ENCODE measurements at regions not wholly inside any gene's neighbourhood (a gene's known extent, or its start where the extent isn't known, plus 50 kb on each side); places are given as distances from the start of the nearest gene placed in this dataset.
"Not testable (repeated sequence)": the region's sequence is repeated elsewhere in the genome, so short reads cannot be mapped to it uniquely, and the experiment has no call there.

DNA sequence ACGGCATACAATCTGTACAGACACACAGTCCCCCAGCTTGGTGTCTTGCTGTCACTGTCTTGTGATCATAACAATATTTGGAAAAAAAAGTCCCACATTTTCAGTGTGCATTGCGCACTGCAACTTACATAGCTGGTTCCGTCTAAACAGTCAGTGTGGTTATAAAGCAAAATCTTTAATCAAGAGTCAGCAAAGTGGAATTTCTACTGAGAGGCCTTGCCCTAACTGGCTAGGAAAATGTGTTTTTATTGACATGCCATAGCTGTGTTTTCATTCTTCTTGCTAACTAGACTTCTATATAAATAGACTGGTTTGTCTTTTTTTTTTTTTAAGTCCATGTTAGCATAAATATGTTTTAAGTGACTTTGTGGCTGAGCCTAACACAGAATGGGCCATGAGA, 174.8 kb downstream of the POLR2M start:
- DNase-seq (ENCODE audit: low read depth): peak; percentile 28

DNA sequence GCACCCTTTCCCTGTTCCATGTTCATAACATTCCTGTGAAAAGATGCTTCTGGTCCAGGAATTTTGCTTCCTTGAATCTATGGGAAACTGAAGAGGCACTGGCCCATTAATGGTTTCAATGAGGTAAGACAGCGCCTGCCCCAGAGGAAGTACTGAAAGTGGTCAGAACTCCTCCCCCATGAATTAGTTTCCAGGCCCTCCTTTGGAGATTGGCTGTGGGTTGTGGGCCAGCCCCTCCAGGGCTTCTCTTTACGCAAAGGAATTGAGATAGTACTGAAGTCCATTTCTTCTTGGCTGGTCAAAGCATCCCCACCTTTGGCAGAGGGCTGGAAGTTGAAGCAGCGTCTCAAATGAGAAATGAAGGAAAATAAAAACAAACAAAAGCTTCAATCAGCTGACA, 175.5 kb downstream of the POLR2M start:
- no peak for DNase-seq (ENCODE audit: low read depth)

DNA sequence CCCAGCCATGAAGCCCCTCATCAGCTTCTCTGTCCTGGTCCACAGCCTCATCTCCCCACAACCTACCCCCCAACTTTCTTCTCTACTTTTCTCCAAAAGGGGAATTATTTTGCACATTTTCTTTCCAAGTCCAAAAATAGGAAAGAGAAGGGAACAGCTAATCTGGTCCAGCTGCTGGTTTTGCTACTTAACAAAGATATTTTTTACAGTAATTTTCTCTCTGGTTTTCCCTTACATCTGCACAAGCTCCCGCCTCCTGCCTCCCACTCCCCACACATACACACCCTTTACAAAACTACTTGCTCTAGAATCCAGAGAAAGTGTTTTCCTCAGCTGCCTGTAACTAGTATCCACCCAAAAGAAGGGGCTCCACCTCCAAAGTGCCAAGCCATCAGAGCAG, 177.2 kb downstream of the POLR2M start:
- no peak for DNase-seq (ENCODE audit: low read depth)

DNA sequence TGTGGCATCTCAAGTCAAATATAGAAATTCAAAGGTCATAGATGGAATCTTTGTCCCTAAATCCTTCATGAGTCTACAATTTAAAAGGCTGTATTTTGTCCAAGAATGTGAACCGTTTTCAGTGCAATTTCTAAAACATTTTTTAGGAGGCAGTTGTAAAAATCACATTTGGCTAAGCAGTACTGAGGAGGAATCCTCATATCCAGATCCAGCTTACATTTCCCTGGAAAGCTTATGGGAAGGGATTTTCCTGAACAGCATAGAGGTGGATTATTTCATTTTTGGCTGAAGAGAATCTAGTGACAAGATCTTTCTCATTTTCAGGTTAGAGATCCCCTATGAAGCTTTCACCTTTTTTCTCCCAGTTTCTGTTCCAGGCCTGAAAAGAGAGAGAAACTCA, 178.4 kb downstream of the POLR2M start:
- DNase-seq (ENCODE audit: low read depth): no peak

DNA sequence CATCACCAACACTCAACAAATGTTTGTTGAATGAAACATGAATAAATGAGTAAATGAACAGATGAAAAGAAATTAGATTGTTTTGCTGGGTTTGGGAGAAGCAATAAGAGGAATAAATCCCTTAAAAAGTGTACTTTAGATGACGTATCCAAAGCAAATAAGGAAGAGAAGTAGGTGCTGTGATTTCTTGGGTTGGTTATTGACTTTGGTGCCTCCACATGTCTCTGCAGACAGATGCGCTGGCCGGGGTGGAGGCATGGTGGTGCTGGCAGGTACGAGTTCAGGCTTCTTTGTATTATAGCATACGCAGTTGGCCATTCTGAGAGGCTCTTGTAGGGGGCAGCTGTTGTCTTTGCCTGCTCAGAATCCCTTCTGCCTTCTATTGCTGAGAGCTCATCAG, 178.9 kb downstream of the POLR2M start:
- DNase-seq (ENCODE audit: low read depth): no peak

DNA sequence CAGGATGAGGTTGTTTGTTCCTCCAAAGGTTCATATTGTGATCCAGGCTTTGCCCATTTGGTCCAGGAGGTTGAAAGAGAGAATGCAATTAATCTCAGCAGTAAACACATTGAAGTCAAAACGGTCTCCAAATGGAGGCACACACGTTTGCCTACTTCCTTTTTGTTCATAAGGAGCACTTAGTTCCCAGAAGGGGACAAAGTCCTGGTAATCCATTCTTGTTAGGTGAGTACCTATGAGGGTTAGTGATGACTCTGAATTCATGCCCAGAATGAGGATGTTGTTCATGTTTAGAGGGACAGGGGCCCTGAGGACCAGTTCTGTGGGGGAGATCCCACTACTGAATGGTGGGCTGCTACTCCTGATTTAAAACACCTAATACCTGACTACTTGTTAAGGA, 177.7 kb downstream of the ALDH1A2 start:
- no peak for DNase-seq (ENCODE audit: low read depth)

DNA sequence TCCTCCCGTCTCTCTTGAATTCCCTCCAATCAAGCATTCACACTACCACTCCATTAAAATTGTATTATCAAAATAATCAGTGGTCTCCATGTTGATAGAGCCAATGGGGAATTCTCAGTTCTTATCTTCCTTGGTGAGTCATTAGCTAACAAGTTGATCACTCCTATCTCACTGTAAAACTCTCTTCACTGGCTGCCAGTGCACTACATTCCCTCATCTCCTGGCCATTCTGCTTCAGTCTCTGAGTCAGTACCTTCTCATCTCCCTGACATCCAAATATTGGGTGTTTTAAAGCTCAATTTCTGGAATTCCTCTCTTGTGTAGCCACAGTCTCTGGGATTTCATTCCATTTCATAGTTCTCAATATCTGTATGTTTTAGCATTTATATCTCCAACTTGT, 175.2 kb downstream of the ALDH1A2 start:
- peak; percentile 51 for DNase-seq (ENCODE audit: low read depth)

DNA sequence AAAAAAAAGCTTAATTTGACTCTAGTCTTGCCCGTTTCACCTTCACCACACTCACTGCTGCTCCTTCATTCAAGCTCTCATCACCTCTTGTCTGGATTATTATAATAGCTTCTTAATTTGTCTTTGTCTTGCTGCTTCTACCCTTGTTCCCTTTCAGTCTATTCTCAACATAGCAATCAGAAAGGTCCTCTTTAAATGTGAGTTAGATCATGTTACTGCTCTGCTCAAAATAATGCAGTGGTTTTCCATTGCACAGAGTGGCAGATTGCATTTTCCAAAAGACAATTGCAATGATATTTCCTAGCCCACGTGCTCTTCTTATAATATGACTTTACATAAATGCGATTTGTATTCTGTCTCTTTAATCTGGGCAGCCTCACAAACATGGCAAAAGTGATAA, 174.6 kb downstream of the ALDH1A2 start:
- DNase-seq (ENCODE audit: low read depth): no peak

DNA sequence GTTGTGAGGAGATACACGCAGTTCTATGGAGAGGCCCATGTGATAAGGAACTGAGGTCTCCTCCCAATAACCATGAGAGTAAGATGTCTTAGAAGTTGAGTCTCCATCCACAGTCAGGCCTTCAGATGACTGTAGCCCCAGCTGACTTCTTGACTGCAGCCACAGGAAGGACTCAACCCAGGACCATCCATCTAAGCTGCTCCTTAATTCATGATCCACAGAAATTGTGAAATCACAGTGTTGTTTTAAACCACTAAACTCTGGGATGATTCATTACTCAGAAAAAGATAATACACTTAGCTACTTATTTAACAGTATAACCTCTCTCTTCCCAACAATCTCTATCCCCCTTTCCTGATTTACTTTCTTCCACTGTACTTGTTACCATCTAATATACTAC, 173.3 kb downstream of the ALDH1A2 start:
- DNase-seq (ENCODE audit: low read depth): peak; percentile 55

DNA sequence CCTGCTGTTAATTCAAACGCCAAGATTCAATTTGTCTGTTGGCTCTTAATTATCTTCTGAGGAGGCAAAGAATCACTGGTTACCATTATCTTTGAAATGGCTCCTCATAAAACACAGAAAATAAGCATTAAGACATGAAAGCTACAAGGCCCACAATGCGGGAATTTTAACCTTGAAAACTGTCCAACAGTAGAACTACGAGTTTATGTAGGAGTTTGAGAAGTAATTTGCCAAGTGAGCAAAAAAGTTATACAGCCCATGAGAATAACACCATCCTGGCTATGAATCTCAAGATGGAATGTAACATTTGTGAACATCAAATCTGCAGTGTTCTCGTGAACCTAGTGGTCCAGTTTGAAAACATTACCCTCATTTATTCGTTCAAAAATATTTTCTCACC, 172.5 kb downstream of the ALDH1A2 start:
- DNase-seq (ENCODE audit: low read depth): no peak

DNA sequence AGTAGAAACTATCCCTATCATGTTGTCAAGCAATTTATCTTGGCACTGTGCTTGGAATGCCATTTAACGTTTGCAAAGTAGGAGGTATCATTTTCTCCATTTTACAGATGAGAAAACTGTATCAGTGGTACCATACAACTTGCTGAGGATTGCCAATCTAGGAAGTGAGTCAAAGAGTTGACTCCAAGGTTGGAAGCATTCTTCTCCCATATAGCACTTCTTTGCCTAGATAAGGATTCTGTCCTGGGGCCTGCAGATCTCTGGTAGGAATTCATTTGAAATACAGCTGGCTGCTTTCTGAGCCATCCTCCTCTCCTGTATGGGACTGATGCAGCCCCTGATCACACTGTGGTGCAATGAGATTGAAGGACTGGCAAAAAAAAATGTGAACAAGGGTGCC, 170.2 kb downstream of the ALDH1A2 start:
- DNase-seq (ENCODE audit: low read depth): no peak

DNA sequence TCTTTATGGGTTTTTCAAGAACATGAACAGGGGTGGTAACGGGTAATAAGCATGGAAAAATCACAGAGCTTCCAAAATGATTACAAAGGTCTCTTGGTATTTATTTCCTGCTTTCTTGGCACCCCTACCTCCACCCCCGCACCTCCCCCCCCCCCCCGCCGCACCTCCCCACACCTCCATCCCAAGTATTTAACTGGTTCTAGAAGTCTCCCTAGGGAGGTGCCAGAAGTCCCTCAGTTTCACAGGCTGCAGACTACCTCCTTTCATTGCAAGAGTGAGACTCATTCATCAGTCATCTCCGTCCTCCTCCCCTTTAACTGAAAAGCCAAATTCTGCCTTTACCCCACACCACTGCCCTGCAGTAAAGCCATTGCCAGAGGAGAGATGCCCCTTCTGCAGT, 169.4 kb downstream of the ALDH1A2 start:
- no peak for DNase-seq (ENCODE audit: low read depth)

DNA sequence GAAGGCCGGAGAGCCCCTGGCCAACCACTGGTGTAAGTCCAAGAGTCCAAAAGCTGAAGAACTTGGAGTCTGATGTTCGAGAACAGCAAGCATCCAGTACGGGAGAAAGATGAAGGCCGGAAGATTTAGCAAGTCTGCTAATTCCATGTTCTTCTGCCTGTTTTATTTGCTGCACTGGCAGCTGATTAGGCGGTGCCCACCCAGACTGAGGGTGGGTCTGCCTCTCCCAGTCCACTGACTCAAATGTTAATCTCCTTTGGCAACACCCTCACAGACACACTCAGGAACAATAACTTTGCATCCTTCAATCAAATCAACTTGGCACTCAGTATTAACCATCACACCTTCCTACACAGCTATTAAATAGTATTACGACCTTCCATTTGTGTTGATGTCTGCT, 168.6 kb downstream of the ALDH1A2 start:
- not testable (repeated sequence) for DNase-seq (ENCODE audit: low read depth)

DNA sequence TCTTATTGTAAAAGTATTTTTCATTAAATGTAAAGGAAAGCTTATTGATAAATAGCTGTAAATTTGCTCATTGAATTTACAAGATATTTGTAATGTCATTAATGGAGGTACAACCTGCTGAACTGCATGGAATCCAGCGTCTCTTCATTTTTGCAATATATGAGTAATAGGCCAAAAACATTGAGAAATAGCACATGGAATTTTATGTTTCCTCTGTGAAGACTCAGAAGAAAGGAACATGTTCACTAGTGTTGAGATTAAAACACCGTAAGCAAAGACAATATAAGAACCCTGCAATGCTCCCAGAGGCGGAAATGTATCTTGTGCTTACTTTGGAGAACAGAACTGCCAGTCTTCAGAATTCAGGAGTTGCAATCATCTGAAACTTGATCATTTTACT, 167.6 kb downstream of the ALDH1A2 start:
- no peak for DNase-seq (ENCODE audit: low read depth)

DNA sequence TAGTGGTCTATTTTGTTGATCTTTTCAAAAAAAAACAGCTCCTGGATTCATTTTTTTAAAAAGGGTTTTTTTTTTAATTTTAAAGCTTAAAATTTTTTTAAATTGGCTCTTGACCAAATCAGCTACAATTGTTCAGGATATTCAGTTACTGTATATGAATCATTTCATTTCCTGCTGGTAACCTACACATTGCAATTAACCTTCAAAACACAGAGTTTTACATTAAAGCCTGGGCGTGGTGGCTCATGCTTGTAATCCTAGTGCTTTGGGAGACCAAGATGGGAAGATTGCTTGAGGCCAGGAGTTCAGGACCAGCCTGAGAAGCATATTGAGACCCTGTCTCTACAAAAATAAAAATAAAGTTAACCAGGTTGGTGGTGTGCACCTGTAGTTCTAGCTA, 163.4 kb downstream of the ALDH1A2 start:
- DNase-seq (ENCODE audit: low read depth): no peak

All from iris pigment epithelial cell (primary cell).